ENCODE measurements at regions not wholly inside any gene's neighbourhood (a gene's known extent, or its start where the extent isn't known, plus 50 kb on each side); places are given as distances from the start of the nearest gene placed in this dataset.
"Not testable (repeated sequence)": the region's sequence is repeated elsewhere in the genome, so short reads cannot be mapped to it uniquely, and the experiment has no call there.

GRCh38 chr2:75844651-75845050 lies 133.9 kb upstream of the GCFC2 start:
- H2AFZ ChIP-seq (ENCODE audit: low read depth, low read length): no peak overlapping the region
- no peak overlapping the region for H3K4me3 ChIP-seq (ENCODE audit: low read length)
- no peaks in the 10 kb centered on the region for H3K4me1 ChIP-seq (ENCODE audit: insufficient read depth, low read length)
- no peaks in the 10 kb centered on the region for H3K36me3 ChIP-seq (ENCODE audit: insufficient read depth, low read length)
- no peaks in the 10 kb centered on the region for H3K27me3 ChIP-seq (ENCODE audit: insufficient read depth, low read length)
- H3K9me3 ChIP-seq (ENCODE audit: low read length): no peaks in the 10 kb centered on the region

- H3K4me3 ChIP-seq (ENCODE audit: low read length); H3K9me3 ChIP-seq (ENCODE audit: low read length); H2AFZ ChIP-seq (ENCODE audit: low read depth, low read length); H3K27me3 ChIP-seq (ENCODE audit: insufficient read depth, low read length); H3K36me3 ChIP-seq (ENCODE audit: insufficient read depth, low read length); H3K4me1 ChIP-seq (ENCODE audit: insufficient read depth, low read length): not testable (repeated sequence)
These were observed 123.9 kb upstream of the GCFC2 start for GRCh38 chr2:75834588-75834987.

GRCh38 chr2:75833386-75833785 lies 122.7 kb upstream of the GCFC2 start:
- no peak overlapping the region for H3K4me3 ChIP-seq (ENCODE audit: low read length)
- H3K9me3 ChIP-seq (ENCODE audit: low read length): no peaks in the 10 kb centered on the region
- no peaks in the 10 kb centered on the region for H3K4me1 ChIP-seq (ENCODE audit: insufficient read depth, low read length)
- no peaks in the 10 kb centered on the region for H3K36me3 ChIP-seq (ENCODE audit: insufficient read depth, low read length)
- no peak overlapping the region for H2AFZ ChIP-seq (ENCODE audit: low read depth, low read length)
- H3K27me3 ChIP-seq (ENCODE audit: insufficient read depth, low read length): no peaks in the 10 kb centered on the region

- Histone ChIP-seq H3K9me3 (ENCODE audit: low read length) (no peaks in the 10 kb centered on the region), H3K4me3 (ENCODE audit: low read length) (no peak overlapping the region), H3K36me3 (ENCODE audit: insufficient read depth, low read length) (no peaks in the 10 kb centered on the region)
These were observed 118.1 kb upstream of the GCFC2 start for GRCh38 chr2:75828826-75829225.

GRCh38 chr2:75823515-75823914 lies 112.8 kb upstream of the GCFC2 start:
- not testable (repeated sequence) for H2AFZ ChIP-seq (ENCODE audit: low read depth, low read length); H3K4me3 ChIP-seq (ENCODE audit: low read length); H3K9me3 ChIP-seq (ENCODE audit: low read length); H3K4me1 ChIP-seq (ENCODE audit: insufficient read depth, low read length); H3K36me3 ChIP-seq (ENCODE audit: insufficient read depth, low read length); H3K27me3 ChIP-seq (ENCODE audit: insufficient read depth, low read length)

More at GRCh38 chr2:75828826-75829225, 118.1 kb upstream of the GCFC2 start:
- Histone ChIP-seq H2AFZ (ENCODE audit: low read depth, low read length) (no peak overlapping the region), H3K27me3 (ENCODE audit: insufficient read depth, low read length) (no peaks in the 10 kb centered on the region), H3K4me1 (ENCODE audit: insufficient read depth, low read length) (no peaks in the 10 kb centered on the region)

GRCh38 chr2:75822336-75822735 lies 111.6 kb upstream of the GCFC2 start:
- H3K4me3 ChIP-seq (ENCODE audit: low read length): no peak overlapping the region
- H3K36me3 ChIP-seq (ENCODE audit: insufficient read depth, low read length): no peaks in the 10 kb centered on the region
- H3K9me3 ChIP-seq (ENCODE audit: low read length): peaks cover 2% of the 10 kb centered on the region
- H3K4me1 ChIP-seq (ENCODE audit: insufficient read depth, low read length): no peaks in the 10 kb centered on the region
- no peaks in the 10 kb centered on the region for H3K27me3 ChIP-seq (ENCODE audit: insufficient read depth, low read length)
- no peak overlapping the region for H2AFZ ChIP-seq (ENCODE audit: low read depth, low read length)

- H3K27me3 ChIP-seq (ENCODE audit: insufficient read depth, low read length): no peaks in the 10 kb centered on the region
- H3K4me1 ChIP-seq (ENCODE audit: insufficient read depth, low read length): no peaks in the 10 kb centered on the region
- H3K4me3 ChIP-seq (ENCODE audit: low read length): no peak overlapping the region
- peaks cover 2% of the 10 kb centered on the region for H3K9me3 ChIP-seq (ENCODE audit: low read length)
- H3K36me3 ChIP-seq (ENCODE audit: insufficient read depth, low read length): no peaks in the 10 kb centered on the region
- H2AFZ ChIP-seq (ENCODE audit: low read depth, low read length): no peak overlapping the region
These were observed 110.0 kb upstream of the GCFC2 start for GRCh38 chr2:75820693-75821092.

- Histone ChIP-seq H3K4me1 (ENCODE audit: insufficient read depth, low read length) (no peaks in the 10 kb centered on the region), H3K27me3 (ENCODE audit: insufficient read depth, low read length) (no peaks in the 10 kb centered on the region), H2AFZ (ENCODE audit: low read depth, low read length) (no peak overlapping the region), H3K9me3 (ENCODE audit: low read length) (no peaks in the 10 kb centered on the region), H3K4me3 (ENCODE audit: low read length) (no peak overlapping the region), H3K36me3 (ENCODE audit: insufficient read depth, low read length) (no peaks in the 10 kb centered on the region)
These were observed 100.1 kb upstream of the GCFC2 start for GRCh38 chr2:75810611-75811330.

GRCh38 chr2:75808793-75809535 lies 98.2 kb upstream of the GCFC2 start:
- Histone ChIP-seq H3K36me3 (ENCODE audit: insufficient read depth, low read length) (no peaks in the 10 kb centered on the region), H3K9me3 (ENCODE audit: low read length) (no peaks in the 10 kb centered on the region), H3K4me3 (ENCODE audit: low read length) (no peak overlapping the region), H2AFZ (ENCODE audit: low read depth, low read length) (no peak overlapping the region), H3K4me1 (ENCODE audit: insufficient read depth, low read length) (no peaks in the 10 kb centered on the region), H3K27me3 (ENCODE audit: insufficient read depth, low read length) (no peaks in the 10 kb centered on the region)

- no peaks in the 10 kb centered on the region for H3K9me3 ChIP-seq (ENCODE audit: low read length)
- no peaks in the 10 kb centered on the region for H3K36me3 ChIP-seq (ENCODE audit: insufficient read depth, low read length)
- H3K4me1 ChIP-seq (ENCODE audit: insufficient read depth, low read length): no peaks in the 10 kb centered on the region
- H3K4me3 ChIP-seq (ENCODE audit: low read length): no peak overlapping the region
- H3K27me3 ChIP-seq (ENCODE audit: insufficient read depth, low read length): no peaks in the 10 kb centered on the region
- no peak overlapping the region for H2AFZ ChIP-seq (ENCODE audit: low read depth, low read length)
These were observed 97.3 kb upstream of the GCFC2 start for GRCh38 chr2:75807992-75808391.

- Histone ChIP-seq H3K36me3 (ENCODE audit: insufficient read depth, low read length) (no peaks in the 10 kb centered on the region), H3K4me1 (ENCODE audit: insufficient read depth, low read length) (no peaks in the 10 kb centered on the region), H2AFZ (ENCODE audit: low read depth, low read length) (no peak overlapping the region), H3K27me3 (ENCODE audit: insufficient read depth, low read length) (no peaks in the 10 kb centered on the region), H3K4me3 (ENCODE audit: low read length) (no peak overlapping the region), H3K9me3 (ENCODE audit: low read length) (no peaks in the 10 kb centered on the region)
These were observed 90.7 kb upstream of the GCFC2 start for GRCh38 chr2:75801234-75801982.

- H3K4me1 ChIP-seq (ENCODE audit: insufficient read depth, low read length): no peaks in the 10 kb centered on the region
- H2AFZ ChIP-seq (ENCODE audit: low read depth, low read length): no peak overlapping the region
- H3K9me3 ChIP-seq (ENCODE audit: low read length): no peaks in the 10 kb centered on the region
- H3K27me3 ChIP-seq (ENCODE audit: insufficient read depth, low read length): no peaks in the 10 kb centered on the region
- H3K4me3 ChIP-seq (ENCODE audit: low read length): no peak overlapping the region
- no peaks in the 10 kb centered on the region for H3K36me3 ChIP-seq (ENCODE audit: insufficient read depth, low read length)
These were observed 89.7 kb upstream of the GCFC2 start for GRCh38 chr2:75800456-75800855.

- H3K4me3 ChIP-seq (ENCODE audit: low read length): no peak overlapping the region
- H3K36me3 ChIP-seq (ENCODE audit: insufficient read depth, low read length): no peaks in the 10 kb centered on the region
- H3K9me3 ChIP-seq (ENCODE audit: low read length): no peaks in the 10 kb centered on the region
- no peaks in the 10 kb centered on the region for H3K27me3 ChIP-seq (ENCODE audit: insufficient read depth, low read length)
- H3K4me1 ChIP-seq (ENCODE audit: insufficient read depth, low read length): no peaks in the 10 kb centered on the region
- H2AFZ ChIP-seq (ENCODE audit: low read depth, low read length): no peak overlapping the region
These were observed 89.1 kb upstream of the GCFC2 start for GRCh38 chr2:75799859-75800258.
